ENCODE measurements at regions not wholly inside any gene's neighbourhood (a gene's known extent, or its start where the extent isn't known, plus 50 kb on each side); places are given as distances from the start of the nearest gene placed in this dataset.
A peak's percentile ranks its signal among the peaks of the same experiment; 100 is the strongest.
"Not testable (repeated sequence)": the region's sequence is repeated elsewhere in the genome, so short reads cannot be mapped to it uniquely, and the experiment has no call there.

DNA sequence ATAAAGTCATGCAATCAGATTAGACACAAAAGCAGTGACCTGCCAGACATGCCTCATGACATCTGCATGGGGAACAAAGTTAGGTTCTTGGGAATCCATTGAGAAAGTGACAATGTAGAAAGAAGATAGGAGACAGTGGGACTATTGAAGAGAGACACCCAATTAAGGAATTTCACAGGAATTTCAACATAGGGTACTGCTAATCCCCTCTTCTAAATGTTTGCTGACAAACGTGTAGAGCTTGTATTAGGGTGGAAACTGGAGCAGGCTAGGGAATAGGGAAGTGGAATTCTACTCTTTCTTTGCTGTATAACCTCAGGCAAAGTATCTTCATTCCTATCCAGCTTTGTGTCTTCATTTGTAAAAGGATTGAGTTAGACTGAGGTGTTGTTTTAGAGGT, 409.4 kb upstream of the SASH1 start:
- DNase-seq = no peak
- intact Hi-C loops (cut with micrococcal nuclease) = no loop called here
- ATAC-seq = no peak

DNA sequence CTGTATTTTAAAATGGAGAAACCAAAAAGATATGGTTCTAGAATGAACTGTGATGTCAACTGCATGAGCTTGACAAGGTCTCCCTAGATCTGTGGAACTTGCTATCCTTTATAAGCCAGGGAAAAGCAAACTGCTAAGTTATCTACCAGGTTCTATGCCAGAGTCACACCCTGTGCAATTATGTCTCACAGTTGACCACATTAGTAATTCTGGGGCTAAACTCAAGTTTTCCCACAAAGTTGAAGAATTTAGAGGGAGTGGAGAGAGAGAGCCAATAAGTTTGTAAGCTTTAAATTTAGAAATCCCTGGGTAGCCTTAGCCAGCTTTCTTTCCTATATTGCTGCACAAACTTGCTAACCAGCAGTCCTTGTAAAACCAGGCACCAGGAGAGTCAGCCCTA, 407.0 kb upstream of the SASH1 start:
- DNase-seq (no peak), ATAC-seq (no peak)
- intact Hi-C loops (cut with micrococcal nuclease) = no loop called here

DNA sequence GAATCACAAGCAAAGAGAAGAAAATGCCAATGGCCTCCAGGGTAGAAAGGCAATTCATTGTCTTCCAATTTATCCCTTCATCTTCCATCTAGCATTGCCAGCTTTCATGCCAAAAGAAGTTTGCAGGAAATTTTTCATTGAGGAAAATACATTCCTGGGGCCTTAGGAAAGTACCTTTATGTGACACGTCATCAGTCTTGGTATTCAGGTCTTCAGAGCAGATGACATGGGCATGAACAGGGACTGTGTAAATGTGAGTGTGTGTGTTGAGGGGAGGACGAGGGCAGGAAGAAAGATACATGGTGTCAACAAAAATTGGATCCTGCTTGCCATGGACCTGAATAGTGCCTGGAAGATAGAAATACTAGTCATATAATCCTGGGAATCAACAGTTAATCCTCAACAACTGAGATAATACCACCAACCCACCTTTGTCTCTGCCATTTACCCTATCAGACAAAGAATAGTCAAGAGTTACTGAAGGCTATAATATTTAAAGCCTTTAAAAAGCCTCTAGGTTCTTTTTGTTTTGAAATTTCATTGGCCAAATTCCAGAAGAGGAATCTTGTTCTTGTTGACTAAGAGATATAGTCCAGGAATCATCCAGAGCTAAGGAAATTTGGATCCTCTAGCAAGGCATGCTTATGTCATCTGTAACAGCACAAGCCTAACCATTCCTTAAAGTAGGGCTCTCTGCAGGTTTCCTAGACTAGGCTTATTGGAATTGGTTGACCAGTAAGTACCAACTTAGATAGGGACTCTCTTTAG, 405.8 kb upstream of the SASH1 start:
- ATAC-seq (no peak), DNase-seq (no peak)
- intact Hi-C loops (cut with micrococcal nuclease) = no loop called here

DNA sequence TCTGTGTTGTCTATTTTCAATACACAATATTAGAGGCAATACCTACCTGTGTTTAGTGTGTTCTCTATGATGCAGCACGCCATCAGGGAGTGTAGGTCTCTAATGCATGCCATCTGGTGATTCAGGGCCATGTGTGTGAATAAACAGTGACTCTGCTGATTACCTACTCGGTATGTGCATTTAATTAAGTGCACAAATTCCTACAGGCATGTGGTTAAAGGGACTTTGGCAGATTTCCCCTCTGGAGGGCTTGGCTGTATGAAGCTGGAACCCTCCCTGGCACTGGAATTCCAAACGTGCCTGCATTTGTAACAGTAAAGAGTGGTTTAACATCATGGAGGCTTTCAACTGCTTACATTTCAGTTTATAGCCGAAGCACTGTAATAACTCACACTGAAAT, 401.5 kb upstream of the SASH1 start:
- ATAC-seq (no peak), DNase-seq (no peak)
- intact Hi-C loops (cut with micrococcal nuclease) = no loop called here

DNA sequence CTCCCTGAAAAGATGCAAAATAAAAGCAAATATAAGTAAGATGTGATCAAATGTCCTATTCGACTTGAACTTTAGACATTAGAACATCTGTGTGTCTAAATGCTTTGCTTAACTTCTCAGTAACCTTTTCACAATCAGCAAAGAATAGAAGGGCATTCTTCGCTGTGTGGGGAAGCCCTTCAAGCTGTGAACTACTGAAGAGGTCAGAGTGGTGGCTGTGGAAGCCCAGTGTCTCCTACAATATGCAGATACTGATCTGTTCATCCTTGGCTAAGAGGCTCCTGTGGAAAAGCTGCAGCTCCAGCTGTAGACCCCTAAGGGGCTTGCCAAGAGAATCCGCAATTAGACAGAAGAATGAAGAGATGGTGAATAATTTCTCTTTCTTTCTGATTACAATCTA, 400.3 kb upstream of the SASH1 start:
- no peak for DNase-seq
- intact Hi-C loops (cut with micrococcal nuclease) = no loop called here
- ATAC-seq = no peak

DNA sequence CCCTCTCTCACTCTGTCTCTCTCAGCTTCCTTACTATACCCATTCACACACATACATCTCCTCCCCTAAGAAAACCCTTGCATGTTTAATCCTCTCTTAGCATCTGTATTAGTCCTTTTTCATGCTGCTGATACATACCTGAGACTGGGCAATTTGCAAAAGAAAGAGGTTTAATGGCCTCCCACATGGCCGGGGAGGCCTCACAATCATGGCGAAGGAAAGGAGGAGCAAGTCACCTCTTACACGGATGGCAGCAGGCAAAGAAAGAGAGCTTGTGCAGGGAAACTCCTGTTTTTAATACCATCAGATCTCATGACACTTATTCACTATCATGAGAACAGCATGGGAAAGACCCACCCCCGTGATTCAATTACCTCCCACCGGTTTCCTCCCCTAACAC, 398.5 kb upstream of the SASH1 start:
- ATAC-seq = no peak
- intact Hi-C loops (cut with micrococcal nuclease) = no loop called here
- DNase-seq = no peak

DNA sequence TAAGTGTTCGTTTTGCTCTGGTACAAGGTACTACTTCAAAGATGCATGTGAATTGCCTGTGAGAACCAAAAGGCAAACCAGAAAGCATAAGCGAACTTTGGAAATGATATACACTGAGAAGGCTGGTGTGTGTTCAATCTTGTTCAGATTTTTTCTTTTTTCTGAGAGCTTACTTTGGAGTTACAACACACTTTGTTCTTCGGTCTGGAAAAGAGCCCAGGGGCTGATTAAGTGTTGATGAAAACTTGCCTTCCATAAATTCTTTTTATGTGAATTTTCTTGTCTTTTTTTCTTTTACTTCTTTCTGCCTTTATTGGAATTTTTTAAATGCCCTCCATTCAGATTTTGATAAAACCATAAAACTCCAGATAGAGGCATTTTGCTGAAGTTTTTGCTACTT, 395.1 kb upstream of the SASH1 start:
- intact Hi-C loops (cut with micrococcal nuclease) = no loop called here
- ATAC-seq = no peak
- no peak for DNase-seq

DNA sequence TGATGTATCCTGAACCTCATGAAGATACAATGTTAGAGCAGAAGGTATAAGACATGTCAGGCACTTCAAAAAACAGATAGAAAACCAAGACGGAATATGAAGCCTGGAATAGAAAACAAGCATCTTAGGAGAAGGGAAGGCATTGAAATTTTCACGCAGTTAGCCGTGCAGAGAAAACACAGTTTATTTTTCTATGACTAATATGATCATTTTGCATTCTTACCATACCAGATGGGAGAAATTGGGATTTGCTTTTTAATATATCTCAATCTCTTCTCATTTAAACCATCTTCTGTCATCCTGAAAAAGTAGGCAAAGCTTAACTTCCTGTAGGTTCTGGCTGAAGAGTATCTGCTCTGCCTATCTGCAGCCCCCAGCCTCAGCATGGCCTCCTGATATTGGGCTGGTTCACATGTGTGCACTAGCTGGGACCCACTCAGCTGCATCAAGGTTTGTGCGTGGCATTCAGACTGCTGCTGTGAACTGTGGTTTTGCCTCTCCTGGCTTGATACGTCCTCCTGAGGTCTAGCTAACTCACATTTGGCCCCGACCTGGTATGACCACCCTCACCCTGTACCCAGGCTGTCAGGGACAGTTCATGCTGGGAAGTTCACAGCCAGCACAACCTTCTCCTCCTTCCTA, 392.5 kb upstream of the SASH1 start:
- ATAC-seq (no peak), DNase-seq (no peak)
- intact Hi-C loops (cut with micrococcal nuclease) = no loop called here

DNA sequence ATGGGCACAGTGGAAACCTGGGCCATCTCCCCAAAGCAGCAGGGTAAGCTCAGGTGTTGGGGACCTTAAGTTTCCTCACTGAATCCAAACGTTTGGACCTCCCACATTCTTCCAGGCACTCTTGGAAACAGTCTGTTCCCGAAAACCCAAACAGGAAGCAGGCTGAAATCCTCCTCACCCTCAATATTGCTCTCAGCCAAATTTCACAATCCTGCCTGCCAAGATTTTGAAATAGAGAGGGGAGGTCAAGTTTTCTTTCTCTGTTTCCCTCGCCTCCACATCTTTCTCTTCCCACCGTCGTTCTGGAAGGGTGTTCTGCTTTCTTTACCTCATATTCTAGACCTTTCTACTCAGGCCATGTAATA, 392.0 kb upstream of the SASH1 start:
- no peak for DNase-seq
- ATAC-seq = peak; percentile 80
- intact Hi-C loops (cut with micrococcal nuclease) = no loop called here

DNA sequence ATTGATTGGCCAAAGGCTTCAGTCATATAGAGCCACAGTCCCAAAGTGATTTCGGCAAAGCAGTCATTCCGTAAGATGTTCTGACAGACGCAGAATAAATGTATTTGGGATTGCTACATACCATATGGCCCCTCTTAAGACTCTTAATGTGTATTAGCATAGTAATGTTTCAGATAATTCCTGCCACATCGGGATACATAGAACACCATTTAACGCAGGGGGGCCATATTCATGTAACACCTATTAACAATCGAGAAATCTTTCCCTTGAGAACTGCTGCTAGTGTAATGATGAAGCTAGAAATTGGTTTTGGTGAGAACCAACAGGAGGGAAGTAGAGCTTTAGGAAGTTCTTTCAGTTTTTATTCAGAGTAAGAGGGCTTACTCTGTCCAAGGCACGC, 390.9 kb upstream of the SASH1 start:
- ATAC-seq = no peak
- intact Hi-C loops (cut with micrococcal nuclease) = no loop called here
- no peak for DNase-seq

DNA sequence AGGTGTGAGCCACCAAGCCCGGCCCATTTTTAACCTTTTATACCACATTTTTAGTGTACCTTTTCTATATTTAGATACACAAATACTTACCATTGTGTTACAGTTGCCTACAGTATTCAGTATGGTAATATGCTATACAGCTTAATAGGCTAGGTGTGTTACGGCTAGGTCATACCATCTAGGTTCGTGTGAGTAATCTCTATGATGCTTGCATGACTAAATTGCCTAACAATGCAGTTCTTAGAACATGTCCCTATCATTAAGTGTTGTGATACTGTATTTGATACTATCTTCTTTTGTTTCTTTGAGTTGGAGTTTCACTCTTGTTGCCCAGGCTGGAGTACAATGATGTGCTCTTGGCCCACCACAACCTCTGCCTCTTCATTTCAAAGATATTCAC, 387.7 kb upstream of the SASH1 start:
- intact Hi-C loops (cut with micrococcal nuclease) = no loop called here
- no peak for DNase-seq
- no peak for ATAC-seq

DNA sequence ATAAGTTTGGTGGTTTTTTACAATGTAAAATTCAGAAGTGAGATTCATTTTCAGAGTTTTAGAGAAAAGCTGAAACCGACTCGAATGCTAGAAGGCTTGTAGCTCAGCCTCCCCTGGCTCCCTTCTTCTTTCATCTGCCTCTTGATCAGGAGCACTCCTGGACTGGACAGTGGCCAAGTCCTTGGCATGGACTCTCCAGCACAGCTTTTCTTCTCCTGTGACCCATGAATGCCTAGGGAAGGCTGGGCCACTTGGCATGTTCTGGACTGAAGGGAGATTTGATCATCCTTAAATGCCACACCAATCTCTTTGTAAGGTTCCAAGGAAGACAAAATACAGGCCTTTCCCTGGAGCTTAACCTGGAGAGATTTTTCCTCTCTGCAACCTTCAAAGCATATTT, 384.0 kb upstream of the SASH1 start:
- intact Hi-C loops (cut with micrococcal nuclease) = no loop called here
- no peak for ATAC-seq
- no peak for DNase-seq

DNA sequence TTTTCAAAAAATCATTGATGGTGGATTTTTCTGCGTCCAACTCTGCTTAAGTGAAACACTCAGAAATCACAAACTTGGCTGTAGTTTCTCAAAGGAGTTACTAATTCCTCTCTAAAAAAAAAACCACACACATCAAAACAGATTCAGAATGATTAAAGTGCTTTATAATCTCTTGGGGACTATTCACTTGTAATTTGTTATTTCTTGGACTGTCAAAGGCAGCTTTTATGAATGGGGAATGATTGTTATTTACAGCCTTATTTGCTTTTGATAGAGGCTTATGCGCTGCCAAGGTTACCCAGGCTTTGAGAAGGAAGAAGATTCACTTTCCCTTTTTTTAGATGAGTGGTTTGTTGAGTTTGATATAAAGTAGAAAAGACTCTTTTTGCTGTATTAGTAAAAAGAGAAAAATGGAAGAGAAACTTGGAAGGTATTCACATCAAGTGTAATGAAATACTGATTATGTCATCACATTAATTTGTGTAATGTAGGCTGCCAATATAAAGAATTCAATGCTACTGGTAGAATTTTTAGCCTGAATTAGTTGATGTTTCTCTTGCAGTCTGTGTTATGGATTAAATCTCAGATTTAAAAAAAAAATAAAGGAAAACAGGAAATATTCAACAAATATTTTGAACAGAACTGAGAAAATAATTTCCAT, 381.0 kb upstream of the SASH1 start:
- intact Hi-C loops (cut with micrococcal nuclease) = no loop called here
- DNase-seq = no peak
- ATAC-seq = no peak

DNA sequence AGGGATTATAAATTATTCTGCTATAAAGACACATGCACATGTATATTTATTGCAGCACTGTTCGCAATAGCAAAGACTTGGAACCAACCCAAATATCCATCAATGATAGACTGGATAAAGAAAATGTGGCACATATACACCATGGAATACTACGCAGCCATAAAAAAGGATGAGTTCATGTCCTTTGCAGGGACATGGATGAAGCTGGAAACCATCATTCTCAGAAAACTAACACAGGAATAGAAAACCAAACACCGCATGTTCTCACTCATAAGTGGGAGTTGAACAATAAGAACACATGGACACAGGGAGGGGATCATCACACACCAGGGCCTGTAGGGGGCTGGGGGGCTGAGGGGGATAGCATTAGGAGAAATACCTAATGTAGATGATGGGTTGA, 377.2 kb upstream of the SASH1 start:
- intact Hi-C loops (cut with micrococcal nuclease); ATAC-seq; DNase-seq: not testable (repeated sequence)

DNA sequence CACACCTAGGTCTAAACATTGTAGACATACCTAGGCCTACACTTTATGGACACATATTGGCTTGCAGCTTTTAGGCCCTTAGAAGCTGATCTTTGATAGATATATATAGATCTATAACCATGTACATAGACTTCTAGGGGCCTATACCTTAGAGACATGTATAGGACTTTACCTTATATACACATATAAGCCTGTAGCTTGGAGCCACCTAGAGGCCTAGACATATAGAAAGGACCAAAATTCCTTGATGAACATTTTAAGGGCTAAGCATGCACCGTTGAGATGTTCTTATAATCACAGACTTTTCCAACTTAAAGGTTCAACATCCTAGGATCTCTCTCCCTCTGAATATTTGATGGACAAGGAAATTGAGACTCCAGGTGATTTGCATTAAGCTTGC, 371.7 kb upstream of the SASH1 start:
- no peak for ATAC-seq
- no peak for DNase-seq
- intact Hi-C loops (cut with micrococcal nuclease) = no loop called here

DNA sequence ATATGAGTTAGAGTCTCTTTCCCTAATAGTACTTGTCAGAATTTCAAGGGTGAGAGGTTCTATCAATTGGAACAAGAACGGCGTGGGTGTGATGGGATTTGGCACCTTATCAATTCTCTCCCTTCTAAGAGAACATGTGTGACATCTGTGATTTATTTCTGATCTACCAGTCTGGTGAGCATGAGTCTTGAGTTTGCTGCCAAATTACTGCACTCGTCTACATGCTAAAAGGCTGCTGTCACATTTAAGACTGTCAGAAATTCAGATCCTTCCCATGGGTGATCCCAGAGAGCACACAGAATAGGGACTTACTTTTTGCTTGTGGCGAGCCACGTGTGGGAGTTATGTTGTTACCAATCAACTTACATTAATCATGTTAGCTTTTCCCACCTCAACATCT, 370.2 kb upstream of the SASH1 start:
- intact Hi-C loops (cut with micrococcal nuclease) = no loop called here
- ATAC-seq (no peak), DNase-seq (no peak)

DNA sequence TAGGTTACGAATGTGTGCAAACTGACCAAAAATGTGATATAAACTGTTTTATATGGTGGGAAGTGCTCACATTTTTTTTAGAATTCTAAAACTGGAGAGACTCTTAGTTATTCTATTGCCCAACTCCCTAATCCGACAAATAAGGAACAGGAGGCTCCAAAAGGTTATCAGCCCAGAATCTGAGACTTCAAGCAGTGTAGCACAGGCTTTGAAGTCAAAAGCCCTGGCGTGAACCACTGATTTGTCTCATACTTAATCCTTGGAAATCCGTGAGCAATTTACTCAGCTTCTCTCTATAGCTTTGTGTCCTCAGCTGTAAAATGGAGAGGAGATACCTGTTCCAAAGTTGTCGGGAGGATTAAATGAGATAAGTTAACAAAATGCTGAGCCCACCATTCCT, 368.8 kb upstream of the SASH1 start:
- no peak for DNase-seq
- intact Hi-C loops (cut with micrococcal nuclease) = no loop called here
- no peak for ATAC-seq

DNA sequence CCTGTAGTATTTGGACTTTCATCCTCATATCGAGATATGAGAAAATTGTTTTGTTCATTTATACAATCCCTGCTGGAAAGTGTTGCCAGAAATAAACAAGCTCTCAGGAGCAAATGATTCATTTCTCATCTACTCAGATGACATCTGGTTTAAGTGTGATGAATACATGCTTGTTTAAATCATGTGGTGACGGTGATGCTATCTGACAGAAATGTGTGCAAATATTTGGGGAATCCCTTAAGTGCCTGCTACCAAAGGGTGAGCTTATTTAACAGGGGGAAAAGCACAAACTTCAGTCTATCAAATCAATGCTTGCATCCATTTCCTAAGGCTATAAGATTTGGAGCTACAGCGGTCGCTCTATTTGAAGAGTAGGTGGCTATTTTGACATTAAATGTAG, 368.3 kb upstream of the SASH1 start:
- intact Hi-C loops (cut with micrococcal nuclease) = no loop called here
- DNase-seq = no peak
- ATAC-seq = no peak

DNA sequence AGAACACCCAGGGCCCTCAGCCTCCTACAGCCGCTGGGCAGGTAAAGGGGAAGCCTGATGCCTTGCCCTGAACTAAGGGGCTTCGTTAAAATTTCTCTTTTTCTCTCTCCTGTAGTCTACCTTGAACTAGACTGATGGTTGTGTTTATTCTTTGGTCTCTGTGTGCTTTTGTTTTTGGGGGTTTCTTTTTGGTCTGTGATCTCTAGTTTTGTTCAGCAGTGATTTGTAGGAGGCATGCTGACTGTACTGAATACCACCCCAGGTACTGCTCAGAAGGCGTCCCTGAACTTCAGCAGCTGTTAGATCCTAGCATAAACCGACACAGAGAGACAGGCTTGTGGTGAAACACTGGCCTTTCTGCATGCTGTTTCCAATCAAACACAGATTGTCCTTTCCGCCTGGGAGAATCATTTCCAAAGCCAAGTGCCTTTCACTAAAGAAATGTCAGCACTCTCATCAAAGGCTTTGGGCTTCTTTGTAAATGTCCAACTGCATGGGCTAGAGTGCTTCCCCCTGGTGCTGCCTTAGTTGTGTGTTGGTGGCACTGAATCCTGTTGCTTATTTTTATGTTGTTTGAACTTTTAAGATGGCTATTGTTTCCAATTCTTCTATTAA, 364.7 kb upstream of the SASH1 start:
- intact Hi-C loops (cut with micrococcal nuclease) = no loop called here
- no peak for ATAC-seq
- DNase-seq = no peak

DNA sequence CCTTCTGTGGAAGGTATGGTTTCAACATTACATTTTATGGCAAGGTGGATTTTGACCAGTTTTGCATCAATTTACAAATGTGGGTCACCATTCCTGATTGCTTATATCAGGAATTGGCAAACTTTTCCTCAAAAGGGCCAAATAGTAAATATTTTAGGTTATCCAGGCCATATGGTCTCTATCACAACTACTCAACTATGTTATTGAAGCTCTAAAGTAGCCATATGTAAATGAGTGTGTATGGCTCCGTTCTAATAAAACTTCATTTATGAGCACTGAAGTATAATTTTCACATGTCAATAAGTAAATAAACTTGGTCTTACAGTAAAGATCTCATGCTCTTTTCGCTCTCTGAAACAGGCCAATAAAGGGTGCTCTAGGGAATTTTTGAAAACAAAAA, 362.7 kb upstream of the SASH1 start:
- intact Hi-C loops (cut with micrococcal nuclease) = no loop called here
- no peak for ATAC-seq

More for the DNA sequence above, 362.7 kb upstream of the SASH1 start:
- no peak for DNase-seq

Measured in left ventricle myocardium superior (tissue), 1 donor.